ENCODE measurements at regions not wholly inside any gene's neighbourhood (a gene's known extent, or its start where the extent isn't known, plus 50 kb on each side); places are given as distances from the start of the nearest gene placed in this dataset.
"Not testable (repeated sequence)": the region's sequence is repeated elsewhere in the genome, so short reads cannot be mapped to it uniquely, and the experiment has no call there.

GRCh38 chr12:97616946-97617345 is 154.3 kb downstream of the RMST start:
- DNase-seq (ENCODE audit: low spot score), result peak; percentile 88

- DNase-seq (ENCODE audit: low spot score), result no peak
Measured at GRCh38 chr12:97628962-97629361, 166.4 kb downstream of the RMST start.

GRCh38 chr12:97629382-97629781 is 166.8 kb downstream of the RMST start:
- no peak for DNase-seq (ENCODE audit: low spot score)

GRCh38 chr12:97630356-97630755 is 167.8 kb downstream of the RMST start:
- DNase-seq (ENCODE audit: low spot score), result no peak

- no peak for DNase-seq (ENCODE audit: low spot score)
Measured at GRCh38 chr12:97630875-97631274, 168.3 kb downstream of the RMST start.

- DNase-seq (ENCODE audit: low spot score), result no peak
Measured at GRCh38 chr12:97637770-97638169, 175.2 kb downstream of the RMST start.

- no peak for DNase-seq (ENCODE audit: low spot score)
Measured at GRCh38 chr12:97638739-97639138, 176.1 kb downstream of the RMST start.

- no peak for DNase-seq (ENCODE audit: low spot score)
Measured at GRCh38 chr12:97639702-97640101, 177.1 kb downstream of the RMST start.

GRCh38 chr12:97640826-97641225 is 178.2 kb downstream of the RMST start:
- DNase-seq (ENCODE audit: low spot score), result no peak

GRCh38 chr12:97642911-97643310 is 180.3 kb downstream of the RMST start:
- no peak for DNase-seq (ENCODE audit: low spot score)

GRCh38 chr12:97643924-97644323 is 181.3 kb downstream of the RMST start:
- no peak for DNase-seq (ENCODE audit: low spot score)

- DNase-seq (ENCODE audit: low spot score), result no peak
Measured at GRCh38 chr12:97645726-97646125, 183.1 kb downstream of the RMST start.

GRCh38 chr12:97647142-97647541 is 184.5 kb downstream of the RMST start:
- no peak for DNase-seq (ENCODE audit: low spot score)

GRCh38 chr12:97650242-97650641 is 187.6 kb downstream of the RMST start:
- DNase-seq (ENCODE audit: low spot score), result no peak

GRCh38 chr12:97656548-97656947 is 193.9 kb downstream of the RMST start:
- DNase-seq (ENCODE audit: low spot score), result not testable (repeated sequence)

GRCh38 chr12:97659117-97659880 is 196.7 kb downstream of the RMST start:
- DNase-seq (ENCODE audit: low spot score), result no peak

- DNase-seq (ENCODE audit: low spot score), result no peak
Measured at GRCh38 chr12:97666263-97666662, 203.7 kb downstream of the RMST start.

GRCh38 chr12:97672870-97673269 is 210.3 kb downstream of the RMST start:
- no peak for DNase-seq (ENCODE audit: low spot score)

- no peak for DNase-seq (ENCODE audit: low spot score)
Measured at GRCh38 chr12:97680751-97681150, 218.1 kb downstream of the RMST start.

- DNase-seq (ENCODE audit: low spot score), result no peak
Measured at GRCh38 chr12:97681612-97682504, 219.3 kb downstream of the RMST start.

GRCh38 chr12:97685360-97685759 is 222.8 kb downstream of the RMST start:
- DNase-seq (ENCODE audit: low spot score), result no peak

- DNase-seq (ENCODE audit: low spot score), result no peak
Measured at GRCh38 chr12:97701901-97702300, 239.3 kb downstream of the RMST start.

GRCh38 chr12:97711392-97711791 is 248.8 kb downstream of the RMST start:
- no peak for DNase-seq (ENCODE audit: low spot score)
